SK-N-SH treated with all-trans-retinoic acid at 6 μM for 48 hours (cell line): ENCODE measurements at regions not wholly inside any gene's neighbourhood (a gene's known extent, or its start where the extent isn't known, plus 50 kb on each side); places are given as distances from the start of the nearest gene placed in this dataset.
"Not testable (repeated sequence)": the region's sequence is repeated elsewhere in the genome, so short reads cannot be mapped to it uniquely, and the experiment has no call there.

Experiments
- ATAC-seq: fragments of 200-7000 bp; cut with Tn5 transposase; 3 replicates; pipeline ENCODE4 v1.9.1; 2020; ENCODE audit warnings: mild to moderate bottlenecking, moderate library complexity
- ISL1 ChIP-seq: fragments of 250-450 bp; sonication (Bioruptor Pico); IDR thresholded peaks from 2 replicates; pipeline ENCODE4 v2.1.2; 2022; ENCODE audit warnings: mild to moderate bottlenecking, moderate library complexity

DNA sequence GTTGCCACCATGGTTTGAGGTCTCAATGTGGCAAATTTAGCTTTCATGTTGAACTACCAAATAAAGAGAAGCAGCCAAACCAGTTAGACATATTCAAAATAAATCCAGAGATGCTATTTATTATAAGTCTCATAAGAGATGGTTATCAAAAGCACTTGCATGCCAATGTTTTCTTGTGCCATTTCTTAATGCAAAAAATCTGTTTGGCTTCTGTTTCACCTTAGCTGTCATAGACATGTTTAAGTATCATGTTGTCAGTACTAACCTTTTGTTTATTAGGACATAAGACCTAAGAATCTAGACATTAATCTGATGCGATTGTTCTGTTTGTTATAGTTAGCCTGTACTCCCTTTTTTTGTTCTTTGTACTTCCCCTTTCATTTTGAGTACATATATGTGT, 110.0 kb upstream of the FBXO28 start:
- not testable (repeated sequence) for ATAC-seq
- TF ChIP-seq ISL1 (CRISPR knock-in tag) = peak; percentile 28; the same call in 1 of the 2 replicates

DNA sequence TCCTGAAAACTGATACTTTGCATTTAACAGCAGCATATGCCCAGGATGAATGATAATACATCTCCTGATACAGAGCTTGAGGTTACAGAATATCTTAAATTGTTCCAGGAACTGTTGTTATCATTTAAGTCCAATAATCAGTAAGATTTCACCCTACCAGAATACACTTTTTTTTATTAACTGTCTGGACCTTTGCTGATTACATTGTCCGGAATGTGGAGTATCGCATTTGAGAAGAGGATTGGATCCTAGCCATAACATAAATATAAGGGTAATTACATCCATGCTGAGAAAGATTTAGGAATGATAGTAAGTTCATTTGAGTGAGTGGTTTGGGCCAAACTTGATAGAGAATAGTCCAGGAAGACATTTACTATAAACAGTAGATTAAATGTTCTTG, 112.2 kb upstream of the FBXO28 start:
- peak; percentile 65 for ATAC-seq

DNA sequence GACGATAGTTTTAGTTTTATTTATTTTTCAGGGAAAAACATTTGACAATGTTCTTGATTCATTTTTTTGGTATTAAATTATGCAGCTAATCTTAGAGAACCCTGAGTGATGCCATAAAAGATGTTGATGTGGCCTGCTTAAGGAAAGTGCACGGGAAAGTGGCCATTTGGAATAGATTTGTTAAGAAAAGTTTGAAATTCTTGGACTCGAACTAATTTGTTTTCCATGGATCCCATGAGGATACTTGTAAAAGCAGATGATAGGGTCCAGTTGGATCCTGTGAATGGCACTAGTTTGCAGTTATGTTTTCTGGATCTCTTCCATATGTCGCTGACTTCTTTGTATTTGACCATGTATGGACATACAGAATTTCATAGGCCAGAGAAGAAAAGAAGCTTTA, 114.2 kb upstream of the FBXO28 start:
- not testable (repeated sequence) for ATAC-seq

DNA sequence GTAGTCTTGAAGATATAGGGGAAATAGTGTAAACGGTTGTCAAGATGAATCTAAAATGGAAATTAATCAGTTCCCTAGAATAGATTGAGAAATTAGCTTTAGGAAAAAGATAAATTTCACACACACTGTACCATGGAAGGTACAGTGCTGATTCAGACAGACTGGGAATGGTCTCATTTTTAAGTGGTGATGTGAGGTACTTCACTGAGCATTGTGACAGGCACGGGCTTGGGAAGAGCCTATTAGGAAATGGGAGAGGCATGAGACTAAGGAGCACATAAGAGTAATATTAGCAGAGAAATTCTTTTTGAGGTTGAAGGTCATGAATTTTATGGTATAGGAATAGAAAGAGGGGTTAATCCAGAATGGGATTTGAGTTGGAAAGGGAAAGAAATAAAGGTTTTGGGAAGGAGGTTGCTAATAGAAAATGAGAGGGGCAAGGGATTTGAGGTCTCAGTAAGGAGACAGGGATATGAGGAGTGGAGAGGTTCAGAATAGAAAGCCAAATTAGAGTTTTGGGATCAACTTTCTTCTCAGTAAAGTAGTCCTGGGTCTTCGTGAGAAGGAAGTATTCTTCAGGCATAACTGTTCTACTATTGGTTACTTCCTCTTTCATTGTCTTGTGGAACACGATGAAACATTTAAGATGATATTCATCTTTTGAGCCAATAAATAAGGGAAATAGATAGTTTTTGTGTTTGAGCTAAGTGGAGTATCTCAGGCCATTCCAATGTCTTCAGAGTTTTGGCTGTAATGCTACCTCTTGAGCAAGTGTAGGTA, 115.0 kb upstream of the FBXO28 start:
- peak; percentile 55 for ATAC-seq

DNA sequence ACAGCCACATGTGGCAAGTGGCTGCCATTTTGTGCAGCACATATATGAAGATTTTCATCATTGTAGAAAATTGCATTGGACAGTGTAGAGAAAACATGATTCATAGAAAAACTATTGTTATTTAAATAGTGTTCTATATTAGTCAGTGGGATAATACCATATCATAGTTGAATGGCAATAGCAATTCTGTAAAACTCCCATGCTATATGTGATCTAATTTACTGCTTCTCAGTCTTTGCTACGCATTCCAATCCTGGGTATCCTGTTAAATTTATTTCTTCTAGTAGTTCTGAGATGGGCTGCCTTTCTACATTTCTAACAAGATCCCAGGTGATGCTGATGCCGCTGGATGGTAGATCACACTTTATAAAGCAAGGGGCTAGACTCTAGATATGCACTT, 117.5 kb upstream of the FBXO28 start:
- not testable (repeated sequence) for ATAC-seq

DNA sequence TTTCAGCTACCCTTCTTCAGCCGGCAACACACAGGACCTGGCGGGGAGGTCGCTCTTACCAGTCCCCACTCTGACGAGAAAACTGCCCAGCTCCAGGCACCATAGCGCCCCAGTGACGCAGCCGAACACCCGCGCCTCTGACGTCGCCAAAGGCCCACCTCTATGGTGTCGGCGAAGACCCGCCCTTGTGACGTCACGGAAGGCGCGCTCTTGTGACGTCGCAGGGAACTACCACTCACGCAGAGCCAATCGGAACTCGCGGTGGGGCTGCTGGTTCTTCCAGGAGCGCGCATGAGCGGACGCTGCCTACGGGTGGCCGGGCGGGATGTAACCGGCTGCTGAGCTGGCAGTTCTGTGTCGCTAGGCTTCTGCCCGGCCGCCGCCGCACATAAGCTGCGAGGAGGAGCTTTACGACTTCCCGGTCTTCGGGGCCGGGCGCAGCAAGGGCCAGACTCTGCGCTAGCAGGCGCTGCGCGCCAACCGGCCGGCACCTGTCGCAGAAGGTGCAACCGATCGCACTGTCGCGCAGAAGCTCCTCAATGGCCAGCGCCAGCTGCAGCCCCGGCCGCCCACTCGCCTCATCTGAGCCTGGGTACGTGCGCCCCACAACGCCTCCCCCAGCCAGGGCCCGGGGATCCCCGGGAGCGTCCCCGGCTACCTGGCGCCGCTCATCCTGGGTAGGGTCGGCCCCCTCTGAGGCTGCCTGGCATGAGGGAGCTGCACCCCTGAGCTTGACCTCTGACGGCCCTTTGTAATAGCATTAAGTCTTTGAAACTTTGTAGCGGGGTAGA, 121.3 kb upstream of the FBXO28 start:
- ATAC-seq = peak; percentile 100

DNA sequence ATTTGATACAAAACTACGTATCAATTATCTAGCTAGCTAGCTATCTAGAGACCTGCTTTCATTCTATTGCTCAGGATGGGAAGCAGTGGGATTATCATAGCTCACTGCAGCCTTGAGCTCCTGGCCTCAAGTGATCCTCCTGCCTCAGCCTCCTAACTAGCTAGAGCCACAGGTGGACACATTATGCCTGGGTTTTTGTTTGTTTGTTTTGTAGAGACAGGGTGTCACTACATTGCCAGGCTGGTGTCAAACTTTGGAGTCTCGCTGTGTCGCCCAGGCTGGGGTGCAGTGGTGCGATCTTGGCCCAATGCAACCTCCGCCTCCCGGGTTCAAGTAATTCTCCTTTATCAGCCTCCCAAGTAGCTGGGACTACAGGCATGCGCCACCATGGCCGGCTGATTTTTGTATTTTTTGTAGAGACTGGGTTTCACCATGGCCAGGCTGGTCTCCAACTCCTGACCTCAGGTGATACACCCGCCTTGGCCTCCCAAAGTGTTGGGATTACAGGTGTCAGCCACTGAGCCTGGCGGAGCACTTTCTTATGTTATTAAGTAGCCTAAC, 122.5 kb upstream of the FBXO28 start:
- ATAC-seq = not testable (repeated sequence)

DNA sequence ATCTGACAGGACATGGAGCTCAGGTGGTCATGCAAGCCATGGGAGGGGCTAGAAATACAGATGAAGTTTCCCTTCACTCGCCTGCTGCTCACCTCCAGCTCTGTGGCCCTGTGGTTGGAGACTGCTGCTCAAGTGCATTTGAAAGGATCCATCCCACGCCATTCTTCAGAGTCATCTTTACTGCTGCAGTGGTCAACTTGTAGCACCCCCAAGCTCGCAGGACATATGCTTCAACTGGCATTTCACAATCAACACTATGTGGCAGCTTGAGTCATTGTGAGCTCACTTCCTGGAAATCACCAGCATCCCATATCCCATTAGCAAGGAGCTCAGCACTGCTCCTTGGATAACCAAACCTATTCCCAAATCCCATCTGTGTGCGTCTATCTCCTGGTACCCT, 116.2 kb upstream of the TP53BP2 start:
- ATAC-seq = not testable (repeated sequence)

DNA sequence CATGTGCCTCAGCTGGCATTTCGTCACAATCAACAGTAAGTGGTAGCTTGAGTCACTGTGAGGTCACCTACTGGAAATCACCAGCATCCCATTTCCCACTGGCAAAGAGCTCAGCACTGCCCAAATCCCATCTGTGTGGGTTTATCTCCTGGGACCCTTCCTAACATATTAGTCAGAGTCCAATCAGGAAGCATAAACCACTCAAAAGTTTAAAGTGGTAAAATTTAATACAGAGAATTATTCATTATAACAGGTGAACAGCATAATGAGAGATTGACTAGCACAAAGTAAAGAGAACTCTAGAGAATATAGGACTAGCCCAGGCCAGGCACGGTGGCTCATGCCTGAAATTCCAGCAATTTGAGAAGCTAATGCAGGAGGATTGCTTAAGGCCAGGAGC, 107.1 kb upstream of the TP53BP2 start:
- not testable (repeated sequence) for ATAC-seq

DNA sequence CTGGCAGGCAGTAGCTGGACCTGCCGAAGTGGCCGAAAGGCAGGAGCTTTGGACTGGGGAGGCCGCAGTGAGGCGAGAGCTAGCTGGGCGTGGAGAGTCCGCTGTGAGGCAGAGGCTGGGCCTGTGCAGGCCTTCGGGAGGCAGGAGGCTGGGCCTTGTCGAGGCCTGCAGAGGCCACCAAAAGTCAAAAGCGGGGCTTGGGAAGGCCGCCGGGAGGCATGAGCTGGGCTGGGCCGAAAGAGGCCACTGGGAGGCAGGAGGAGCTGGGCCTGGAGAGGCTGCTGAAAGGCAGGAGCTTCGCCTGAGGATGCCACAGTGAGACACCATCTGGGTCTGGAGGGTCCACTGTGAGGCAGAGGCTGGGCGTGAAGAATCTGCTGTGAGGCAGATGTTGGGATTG, 105.8 kb upstream of the TP53BP2 start:
- ATAC-seq = not testable (repeated sequence)

DNA sequence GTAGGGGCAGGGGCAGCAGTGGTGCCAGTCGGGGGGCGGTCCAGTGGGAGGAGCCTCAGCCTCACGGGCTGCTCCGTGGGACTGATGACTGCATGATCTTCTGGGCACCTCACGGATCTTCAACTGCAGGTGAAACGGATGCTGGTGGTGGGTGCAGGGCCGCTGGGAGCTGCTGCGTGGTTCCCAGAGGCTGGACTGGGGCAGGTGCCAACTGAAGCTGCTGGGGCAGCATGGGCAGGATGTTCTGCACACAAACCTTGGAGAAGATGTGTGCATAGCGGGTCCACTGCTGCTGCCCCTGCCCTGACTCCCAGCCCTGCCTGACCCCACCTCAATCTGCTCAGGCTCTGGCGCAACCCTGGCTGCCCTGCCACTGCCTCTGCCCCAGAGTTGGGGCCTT, 104.2 kb upstream of the TP53BP2 start:
- ATAC-seq = not testable (repeated sequence)

DNA sequence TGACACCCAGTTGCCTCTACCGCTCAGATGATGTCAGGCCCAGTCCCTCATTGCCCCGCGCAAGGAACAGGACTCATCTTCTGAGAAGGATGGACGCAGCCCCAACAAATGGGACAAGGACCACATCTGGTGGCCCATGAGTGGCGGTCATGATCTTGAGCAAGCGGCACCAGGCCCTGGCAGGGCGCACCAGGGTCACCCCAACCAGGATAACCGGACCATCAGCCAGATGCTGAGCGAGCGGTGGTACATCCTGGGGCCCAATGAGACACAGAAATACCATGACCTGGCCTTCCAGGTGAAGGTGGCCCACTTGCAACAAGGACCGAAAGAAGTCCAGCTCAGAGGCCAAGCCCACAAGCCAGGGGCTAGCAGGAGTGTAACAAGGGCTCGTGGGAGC, 102.3 kb upstream of the TP53BP2 start:
- ATAC-seq = not testable (repeated sequence)

DNA sequence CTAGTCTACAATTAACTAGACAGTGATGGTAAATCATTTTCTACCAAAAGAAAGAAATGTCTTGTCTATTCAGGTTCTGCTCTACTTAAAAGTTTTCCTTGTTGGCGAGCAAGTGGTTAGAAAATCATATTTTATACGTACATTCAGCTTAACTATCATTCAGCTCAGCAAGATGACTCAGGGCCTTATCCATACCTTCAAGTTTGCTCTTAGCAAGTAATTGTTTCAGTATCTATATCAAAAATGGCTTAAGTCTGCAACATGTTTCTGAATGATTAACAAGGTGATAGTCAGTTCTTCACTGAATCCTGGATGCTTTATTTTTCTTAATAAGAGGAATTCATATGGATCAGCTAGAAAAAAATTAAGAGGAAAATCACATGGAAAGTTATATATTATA, 90.8 kb upstream of the TP53BP2 start:
- not testable (repeated sequence) for ATAC-seq

DNA sequence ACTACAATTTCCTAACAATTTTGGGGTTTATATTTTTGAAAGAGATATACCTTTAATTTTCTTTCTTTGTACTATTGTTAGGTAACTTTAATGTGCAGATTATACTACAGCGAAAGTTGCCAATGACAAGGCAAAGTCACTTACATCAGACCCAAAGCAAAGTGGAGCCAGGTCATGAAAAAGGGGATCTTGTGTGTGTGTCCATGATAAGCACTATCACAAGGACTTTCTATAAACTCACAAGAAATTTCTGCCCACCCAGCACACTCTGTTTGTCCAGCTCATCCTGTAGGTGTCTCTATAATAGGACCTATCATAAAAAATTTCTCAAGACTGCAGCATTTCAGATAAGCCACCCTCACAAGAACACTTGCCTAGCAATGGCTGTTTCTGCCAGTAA, 85.7 kb upstream of the TP53BP2 start:
- ATAC-seq = not testable (repeated sequence)

DNA sequence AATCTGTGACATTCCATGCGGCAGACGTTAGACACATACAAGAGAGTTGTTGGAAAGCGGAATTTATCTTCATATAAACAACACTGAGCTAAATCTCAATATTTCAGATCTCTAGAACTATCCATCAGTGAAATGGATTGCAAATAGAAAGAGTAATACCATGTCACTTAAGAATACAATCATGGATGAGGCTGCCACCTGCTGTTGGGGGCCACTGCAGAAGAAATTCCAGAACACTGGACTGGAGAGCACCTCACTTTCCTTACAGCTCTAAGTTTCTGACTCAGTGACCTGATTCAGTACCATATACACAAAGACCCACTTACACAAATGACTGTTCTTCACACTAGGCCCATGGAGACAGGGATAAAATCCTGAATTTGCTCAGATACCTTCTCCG, 75.1 kb upstream of the TP53BP2 start:
- not testable (repeated sequence) for ATAC-seq

DNA sequence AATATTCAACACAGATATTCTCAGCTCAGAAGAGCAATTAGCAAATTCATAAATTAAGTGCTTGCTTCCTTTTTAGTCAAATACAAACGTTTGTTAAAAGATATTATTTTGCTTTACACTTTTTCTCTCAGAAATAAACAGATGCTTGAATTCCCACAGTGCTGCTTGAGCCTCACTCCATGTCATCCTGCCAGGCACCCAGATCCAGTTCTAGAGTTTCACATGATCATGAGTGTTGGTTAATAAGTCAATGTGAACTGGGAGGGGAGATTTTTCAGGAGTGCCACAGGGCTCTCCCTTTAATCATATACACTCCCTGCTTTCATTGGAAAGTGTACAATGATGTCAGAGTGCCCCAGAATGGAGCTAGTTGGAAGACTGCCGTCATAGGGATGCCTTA, 69.7 kb upstream of the TP53BP2 start:
- not testable (repeated sequence) for ATAC-seq

DNA sequence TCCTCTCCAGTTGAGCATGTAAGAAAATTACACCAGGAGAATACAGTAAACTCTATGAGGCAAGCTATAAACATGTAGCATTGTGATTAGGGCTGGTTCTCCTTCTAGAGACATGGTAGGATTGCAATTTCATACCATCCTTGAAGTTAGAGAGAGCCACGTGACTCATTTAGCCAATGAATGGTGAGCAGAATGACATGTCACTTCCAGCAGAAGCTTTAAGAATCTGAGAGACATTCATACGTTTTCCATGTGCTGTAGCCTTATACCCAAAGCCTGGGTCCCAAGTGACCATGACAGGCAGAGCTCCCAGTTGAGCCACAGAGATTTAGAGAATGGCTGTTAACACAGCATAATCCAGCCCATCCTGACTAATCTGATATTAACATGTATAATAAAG, 68.0 kb upstream of the TP53BP2 start:
- not testable (repeated sequence) for ATAC-seq

DNA sequence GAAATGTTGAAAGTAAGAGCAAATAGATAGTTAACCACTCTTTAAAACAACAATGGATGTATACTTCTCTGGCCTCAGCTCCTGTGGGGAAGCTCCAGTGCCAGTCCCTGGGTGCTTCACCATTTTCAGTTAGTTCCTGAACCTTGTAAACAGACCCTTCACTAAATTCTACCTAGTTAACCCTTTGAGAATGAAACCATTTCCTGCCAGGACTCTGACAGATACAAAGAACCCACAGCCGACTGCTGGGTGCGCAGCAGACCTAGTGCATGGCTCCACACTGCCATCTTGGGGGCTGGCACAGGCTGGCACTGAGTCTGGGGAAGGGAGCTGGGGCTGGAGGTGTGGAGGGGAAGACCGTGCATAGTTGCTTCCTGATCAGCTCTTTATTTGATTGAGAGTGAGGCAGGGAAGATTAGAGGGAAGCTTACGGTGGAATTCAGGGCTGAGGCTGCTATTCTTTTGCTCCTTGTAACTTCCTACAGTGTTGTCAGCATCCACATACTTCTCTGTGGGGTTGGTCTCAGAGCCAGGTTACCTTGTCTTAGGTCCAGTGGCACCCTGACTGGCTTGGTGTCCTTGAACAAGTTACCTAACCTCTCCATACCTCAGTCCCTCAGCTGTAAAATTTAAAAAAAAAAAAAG, 62.3 kb upstream of the TP53BP2 start:
- not testable (repeated sequence) for ATAC-seq

DNA sequence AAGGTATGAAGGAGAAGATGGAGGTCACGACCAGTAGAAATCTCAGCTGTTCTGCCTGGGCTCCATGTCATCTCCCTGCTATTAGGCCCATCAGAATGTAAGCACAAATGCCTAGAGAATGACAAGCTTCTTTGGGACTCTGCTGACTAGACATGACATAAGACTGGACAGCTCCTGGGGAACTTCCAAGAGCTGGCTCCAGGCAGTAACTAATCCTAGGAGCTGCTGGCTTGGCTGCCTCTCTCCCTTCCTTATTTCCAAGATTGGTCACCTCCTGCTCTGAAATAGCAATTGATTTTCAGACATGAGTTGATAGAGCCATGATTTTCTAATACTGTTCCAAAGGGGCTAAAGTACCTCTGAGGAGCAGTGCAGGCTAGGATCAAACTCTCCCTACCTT, 57.5 kb upstream of the TP53BP2 start:
- ATAC-seq = not testable (repeated sequence)

DNA sequence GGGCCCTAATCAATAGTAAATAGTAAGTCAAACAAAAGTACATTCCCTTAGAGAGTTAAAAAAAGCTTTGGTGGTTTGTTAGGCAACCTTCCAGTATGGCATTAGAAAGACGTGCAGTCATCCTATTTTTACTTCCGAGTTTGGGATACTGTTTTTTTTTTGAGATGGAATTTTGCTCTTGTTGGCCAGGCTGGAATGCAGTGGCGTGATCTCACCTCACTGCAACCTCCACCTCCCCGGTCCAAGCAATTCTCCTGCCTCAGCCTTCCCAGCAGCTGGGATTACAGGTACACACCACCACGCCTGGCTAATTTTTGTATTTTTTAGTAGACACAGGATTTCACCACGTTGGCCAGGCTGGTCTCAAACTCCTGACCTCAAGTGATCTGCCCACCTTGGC, 54.0 kb upstream of the TP53BP2 start:
- not testable (repeated sequence) for ATAC-seq

DNA sequence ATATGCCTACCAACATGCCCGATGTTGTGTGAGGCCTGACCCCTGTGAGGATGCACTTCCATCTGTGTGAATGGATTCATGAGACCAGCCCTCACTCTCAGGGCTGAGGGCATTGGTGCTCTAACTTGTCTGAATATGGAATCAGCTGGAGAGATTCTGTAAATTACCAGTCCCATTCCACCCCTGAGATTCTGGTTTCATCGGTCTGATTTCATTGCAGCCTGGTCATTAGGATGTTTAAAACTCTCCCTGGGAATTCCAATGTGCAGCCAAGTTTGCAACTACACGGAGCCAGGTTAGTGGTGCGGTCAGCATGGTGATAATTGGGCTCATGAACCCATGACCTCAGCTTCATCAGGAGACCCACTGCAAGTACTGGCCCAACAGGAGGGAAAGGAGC, 51.4 kb upstream of the TP53BP2 start:
- ATAC-seq = not testable (repeated sequence)

DNA sequence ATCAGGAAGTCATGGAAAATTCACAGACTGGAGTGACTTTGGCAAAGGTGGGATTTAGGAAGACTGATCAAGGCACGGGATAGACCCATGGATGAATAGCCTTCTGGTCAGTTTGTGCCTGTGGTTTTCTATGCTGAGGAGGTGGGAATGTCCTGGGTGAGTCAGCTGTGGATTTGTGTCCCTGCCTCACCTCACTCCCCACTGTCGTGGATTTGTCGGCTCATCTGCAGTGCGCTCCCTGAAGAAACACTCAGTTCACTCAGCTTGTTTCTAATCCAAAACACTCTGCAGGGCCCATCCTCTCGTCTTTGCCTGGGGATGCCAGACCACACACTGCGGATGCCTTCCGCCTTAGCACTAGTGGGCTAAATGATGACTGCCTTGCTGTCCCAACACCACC, 50.2 kb upstream of the TP53BP2 start:
- ATAC-seq = not testable (repeated sequence)
